ENCODE measurements at regions not wholly inside any gene's neighbourhood (a gene's known extent, or its start where the extent isn't known, plus 50 kb on each side); places are given as distances from the start of the nearest gene placed in this dataset.

DNA sequence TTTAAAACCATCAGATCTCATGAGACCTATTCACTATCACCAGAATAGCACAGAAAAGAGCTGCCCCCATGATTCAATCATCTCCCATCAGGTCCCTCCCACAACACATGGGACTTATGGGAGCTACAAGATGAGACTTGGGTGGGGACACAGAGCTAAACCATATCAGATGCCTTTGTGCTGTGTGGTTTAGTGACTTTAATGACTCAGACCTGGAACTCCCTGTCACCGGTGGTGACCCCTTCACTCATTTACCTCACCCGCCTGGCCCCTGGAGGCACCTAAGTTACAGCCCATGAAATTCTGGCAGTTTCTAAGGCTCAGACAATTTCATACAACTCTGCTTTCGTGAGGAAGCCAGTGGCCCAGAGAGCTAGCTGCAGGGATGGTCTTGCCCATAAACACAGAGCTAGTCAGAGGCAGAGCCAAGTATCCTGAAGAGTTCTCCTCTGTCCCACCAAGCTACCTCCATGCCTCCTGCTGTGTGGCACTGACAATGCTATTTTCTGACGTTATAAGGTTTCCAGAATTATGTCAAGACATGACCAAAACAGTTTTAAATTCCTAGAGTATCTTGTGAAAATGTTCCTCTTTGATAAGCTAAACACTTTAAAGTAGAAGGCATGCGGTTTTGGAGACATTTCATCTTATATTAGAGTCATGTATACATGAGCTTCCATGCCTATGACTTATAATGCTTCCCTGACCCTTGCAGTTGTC lies 231.1 kb upstream of the IL12A start:
- ATAC-seq: no peak

GRCh38 chr3:159760046-159760445 lies 228.6 kb upstream of the IL12A start:
- TF ChIP-seq ZFP30 (CRISPR knock-in tag; IDR thresholded peaks at IDR 0.05) (no peak), GLIS3 (CRISPR knock-in tag; IDR thresholded peaks at IDR 0.05) (no peak), ZNF565 (CRISPR knock-in tag; conservative IDR thresholded peaks at IDR 0.05; ENCODE audit: low read depth) (no peak), ARNTL (CRISPR knock-in tag; IDR thresholded peaks at IDR 0.05; ENCODE audit: borderline replicate concordance, low read depth) (no peak), ZFP3 (CRISPR knock-in tag; IDR thresholded peaks at IDR 0.05) (no peak), SNAI2 (CRISPR knock-in tag; IDR thresholded peaks at IDR 0.05) (no peak), TSHZ2 (CRISPR knock-in tag; IDR thresholded peaks at IDR 0.05) (no peak), CREB5 (CRISPR knock-in tag; IDR thresholded peaks at IDR 0.05; ENCODE audit: low read depth) (no peak), BACH2 (CRISPR knock-in tag; IDR thresholded peaks at IDR 0.05; ENCODE audit: borderline replicate concordance) (no peak), ISL1 (CRISPR knock-in tag; IDR thresholded peaks at IDR 0.05) (no peak), RARB (CRISPR knock-in tag; IDR thresholded peaks at IDR 0.05) (no peak), PPARA (CRISPR knock-in tag; IDR thresholded peaks at IDR 0.05; ENCODE audit: borderline replicate concordance) (no peak), OSR1 (CRISPR knock-in tag; IDR thresholded peaks at IDR 0.05) (no peak)
- ATAC-seq: no peak

More for the DNA sequence above, 231.1 kb upstream of the IL12A start:
- no peak for TF ChIP-seq BACH2 (CRISPR knock-in tag; IDR thresholded peaks at IDR 0.05; ENCODE audit: borderline replicate concordance)
- no peak for TF ChIP-seq TOX (CRISPR knock-in tag; IDR thresholded peaks at IDR 0.05; ENCODE audit: borderline replicate concordance)
- TF ChIP-seq GLIS3 (CRISPR knock-in tag; IDR thresholded peaks at IDR 0.05): no peak
- no peak for TF ChIP-seq OSR1 (CRISPR knock-in tag; IDR thresholded peaks at IDR 0.05)
- no peak for TF ChIP-seq CSDC2 (CRISPR knock-in tag; IDR thresholded peaks at IDR 0.05)
- no peak for TF ChIP-seq RARB (CRISPR knock-in tag; IDR thresholded peaks at IDR 0.05)
- no peak for TF ChIP-seq SNAI2 (CRISPR knock-in tag; IDR thresholded peaks at IDR 0.05)
- TF ChIP-seq ARNTL (CRISPR knock-in tag; IDR thresholded peaks at IDR 0.05; ENCODE audit: borderline replicate concordance, low read depth): no peak
- no peak for TF ChIP-seq PPARA (CRISPR knock-in tag; IDR thresholded peaks at IDR 0.05; ENCODE audit: borderline replicate concordance)
- TF ChIP-seq TCF4 (CRISPR knock-in tag; IDR thresholded peaks at IDR 0.05; ENCODE audit: borderline replicate concordance): no peak
- TF ChIP-seq, protein P1, sequence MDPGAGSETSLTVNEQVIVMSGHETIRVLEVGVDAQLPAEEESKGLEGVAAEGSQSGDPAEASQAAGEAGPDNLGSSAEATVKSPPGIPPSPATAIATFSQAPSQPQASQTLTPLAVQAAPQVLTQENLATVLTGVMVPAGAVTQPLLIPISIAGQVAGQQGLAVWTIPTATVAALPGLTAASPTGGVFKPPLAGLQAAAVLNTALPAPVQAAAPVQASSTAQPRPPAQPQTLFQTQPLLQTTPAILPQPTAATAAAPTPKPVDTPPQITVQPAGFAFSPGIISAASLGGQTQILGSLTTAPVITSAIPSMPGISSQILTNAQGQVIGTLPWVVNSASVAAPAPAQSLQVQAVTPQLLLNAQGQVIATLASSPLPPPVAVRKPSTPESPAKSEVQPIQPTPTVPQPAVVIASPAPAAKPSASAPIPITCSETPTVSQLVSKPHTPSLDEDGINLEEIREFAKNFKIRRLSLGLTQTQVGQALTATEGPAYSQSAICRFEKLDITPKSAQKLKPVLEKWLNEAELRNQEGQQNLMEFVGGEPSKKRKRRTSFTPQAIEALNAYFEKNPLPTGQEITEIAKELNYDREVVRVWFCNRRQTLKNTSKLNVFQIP (CRISPR knock-in tag; IDR thresholded peaks at IDR 0.05; ENCODE audit: borderline replicate concordance, low read depth): no peak
- TF ChIP-seq ZFP30 (CRISPR knock-in tag; IDR thresholded peaks at IDR 0.05): no peak
- TF ChIP-seq, protein P2, sequence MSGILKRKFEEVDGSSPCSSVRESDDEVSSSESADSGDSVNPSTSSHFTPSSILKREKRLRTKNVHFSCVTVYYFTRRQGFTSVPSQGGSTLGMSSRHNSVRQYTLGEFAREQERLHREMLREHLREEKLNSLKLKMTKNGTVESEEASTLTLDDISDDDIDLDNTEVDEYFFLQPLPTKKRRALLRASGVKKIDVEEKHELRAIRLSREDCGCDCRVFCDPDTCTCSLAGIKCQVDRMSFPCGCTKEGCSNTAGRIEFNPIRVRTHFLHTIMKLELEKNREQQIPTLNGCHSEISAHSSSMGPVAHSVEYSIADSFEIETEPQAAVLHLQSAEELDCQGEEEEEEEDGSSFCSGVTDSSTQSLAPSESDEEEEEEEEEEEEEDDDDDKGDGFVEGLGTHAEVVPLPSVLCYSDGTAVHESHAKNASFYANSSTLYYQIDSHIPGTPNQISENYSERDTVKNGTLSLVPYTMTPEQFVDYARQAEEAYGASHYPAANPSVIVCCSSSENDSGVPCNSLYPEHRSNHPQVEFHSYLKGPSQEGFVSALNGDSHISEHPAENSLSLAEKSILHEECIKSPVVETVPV (CRISPR knock-in tag; IDR thresholded peaks at IDR 0.05): no peak
- TF ChIP-seq ZNF8 (CRISPR knock-in tag; IDR thresholded peaks at IDR 0.05): no peak
- TF ChIP-seq TSHZ2 (CRISPR knock-in tag; IDR thresholded peaks at IDR 0.05): no peak
- no peak for TF ChIP-seq ZNF565 (CRISPR knock-in tag; conservative IDR thresholded peaks at IDR 0.05; ENCODE audit: low read depth)

Measured in SK-N-SH treated with all-trans-retinoic acid at 6 μM for 48 hours (cell line).